Neural crest cell (in vitro differentiated cells): ENCODE measurements at regions not wholly inside any gene's neighbourhood (a gene's known extent, or its start where the extent isn't known, plus 50 kb on each side); places are given as distances from the start of the nearest gene placed in this dataset.
"Not testable (repeated sequence)": the region's sequence is repeated elsewhere in the genome, so short reads cannot be mapped to it uniquely, and the experiment has no call there.

Experiments used
- DNase-seq: peaks from one replicate; pipeline ENCODE4 v3.0.0; 2021; ENCODE audit warnings: low read depth, mixed read lengths, low spot score
- H3K27ac Mint-ChIP-seq: one replicate; pipeline ENCODE4 v1.8.0; 2021; ENCODE audit warnings: mild to moderate bottlenecking, mixed read lengths; ENCODE audit not compliant: unreplicated experiment
- H3K27me3 Mint-ChIP-seq: 2 replicates; pipeline ENCODE4 v1.8.0; 2021; ENCODE audit warnings: low read depth, mild to moderate bottlenecking, mixed read lengths
- H3K36me3 Mint-ChIP-seq: 2 replicates; pipeline ENCODE4 v1.8.0; 2021; ENCODE audit warnings: low read depth, mild to moderate bottlenecking, mixed read lengths
- H3K4me1 Mint-ChIP-seq: 2 replicates; pipeline ENCODE4 v1.8.0; 2021; ENCODE audit warnings: mixed read lengths
- H3K4me3 Mint-ChIP-seq: one replicate; pipeline ENCODE4 v1.8.0; 2021; ENCODE audit warnings: mild to moderate bottlenecking, mixed read lengths
- H3K9me3 Mint-ChIP-seq: 2 replicates; pipeline ENCODE4 v1.8.0; 2021; ENCODE audit warnings: mixed read lengths
- CTCF ChIP-seq: fragments of 200-600 bp; sonication (generic); conservative IDR thresholded peaks from 2 replicates; pipeline ENCODE4 v1.5.0; 2021; ENCODE audit warnings: antibody characterized with exemption, mild to moderate bottlenecking

DNA sequence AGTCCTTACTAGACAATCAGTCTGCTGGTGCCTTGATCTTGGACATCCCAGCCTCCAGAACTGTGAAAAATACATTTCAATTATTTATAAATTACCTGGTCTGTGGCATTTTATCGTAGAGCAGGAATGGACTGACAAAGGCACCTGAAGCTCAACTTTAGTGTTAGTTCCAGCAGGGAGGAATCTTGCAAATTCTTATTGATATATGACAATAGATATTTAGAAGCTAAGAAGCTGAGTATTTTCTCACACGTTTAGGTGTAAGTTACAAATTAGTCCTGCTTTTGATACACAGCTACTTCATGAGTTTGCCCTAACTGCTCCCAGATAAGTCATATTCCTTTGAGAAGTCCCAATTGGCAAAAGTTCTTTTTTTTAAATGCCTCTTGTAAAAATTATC, 138.0 kb upstream of the ZNF217 start:
- no peak overlapping the region for H3K4me3 Mint-ChIP-seq
- no peak for TF ChIP-seq CTCF
- peaks cover 30% of the 10 kb centered on the region for H3K4me1 Mint-ChIP-seq
- no peak overlapping the region for H3K27ac Mint-ChIP-seq
- DNase-seq: no peak
- no peaks in the 10 kb centered on the region for H3K9me3 Mint-ChIP-seq
- no peaks in the 10 kb centered on the region for H3K36me3 Mint-ChIP-seq
- H3K27me3 Mint-ChIP-seq: no peaks in the 10 kb centered on the region

DNA sequence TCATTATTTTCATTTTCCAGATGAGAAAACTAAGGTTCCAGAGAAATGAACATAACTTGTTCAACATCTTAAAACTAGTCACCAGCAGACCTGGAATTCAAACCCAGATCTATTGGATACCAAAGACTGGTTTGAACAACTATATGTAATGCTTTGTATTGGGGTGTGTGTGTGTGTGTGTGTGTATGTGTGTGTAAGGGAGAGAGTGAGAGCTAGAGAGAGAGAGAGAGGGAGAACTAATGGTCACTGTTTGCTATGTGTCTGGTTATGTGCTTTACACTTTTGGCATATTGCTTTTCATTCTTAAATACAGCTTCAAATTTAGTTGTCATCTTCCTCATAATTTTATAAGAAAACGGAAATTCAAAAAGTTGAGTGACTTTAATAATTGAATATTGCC, 134.7 kb upstream of the ZNF217 start:
- no peaks in the 10 kb centered on the region for H3K36me3 Mint-ChIP-seq
- no peak for TF ChIP-seq CTCF
- no peak overlapping the region for H3K27ac Mint-ChIP-seq
- H3K4me3 Mint-ChIP-seq: no peak overlapping the region
- peaks cover 5% of the 10 kb centered on the region for H3K4me1 Mint-ChIP-seq
- H3K27me3 Mint-ChIP-seq: no peaks in the 10 kb centered on the region
- DNase-seq: no peak
- H3K9me3 Mint-ChIP-seq: no peaks in the 10 kb centered on the region

- DNase-seq, H3K4me1 Mint-ChIP-seq, H3K9me3 Mint-ChIP-seq, H3K27me3 Mint-ChIP-seq, H3K36me3 Mint-ChIP-seq, H3K27ac Mint-ChIP-seq, H3K4me3 Mint-ChIP-seq: not testable (repeated sequence)
Measured at GRCh38 chr20:53727239-53727638, 133.6 kb upstream of the ZNF217 start.

GRCh38 chr20:53725575-53725970, 131.9 kb upstream of the ZNF217 start:
- no peak for DNase-seq
- H3K27me3 Mint-ChIP-seq: no peaks in the 10 kb centered on the region
- no peak overlapping the region for H3K27ac Mint-ChIP-seq
- H3K4me1 Mint-ChIP-seq: peaks cover 7% of the 10 kb centered on the region
- TF ChIP-seq CTCF: no peak
- H3K36me3 Mint-ChIP-seq: no peaks in the 10 kb centered on the region
- H3K4me3 Mint-ChIP-seq: no peak overlapping the region
- no peaks in the 10 kb centered on the region for H3K9me3 Mint-ChIP-seq

DNA sequence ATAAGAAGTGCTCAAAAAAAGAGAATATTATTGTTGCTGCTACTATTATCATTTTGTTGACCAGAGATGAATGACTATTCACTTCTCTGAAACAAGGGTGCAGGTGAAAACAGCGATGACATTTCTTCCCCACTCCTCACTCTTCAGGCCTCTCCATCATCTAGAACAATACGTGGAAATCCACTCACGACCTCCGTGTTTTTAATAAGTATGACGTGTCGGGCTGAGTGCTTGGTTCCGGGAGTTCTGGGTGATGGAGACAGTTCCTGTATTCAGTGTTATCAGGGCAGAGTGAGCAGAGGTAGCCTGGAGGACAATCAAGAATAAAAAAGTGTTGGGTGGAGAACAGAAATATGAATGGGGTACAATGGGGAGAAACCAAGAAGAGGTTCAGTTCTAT, 130.0 kb upstream of the ZNF217 start:
- peaks cover 4% of the 10 kb centered on the region for H3K4me1 Mint-ChIP-seq
- no peak for DNase-seq

DNA sequence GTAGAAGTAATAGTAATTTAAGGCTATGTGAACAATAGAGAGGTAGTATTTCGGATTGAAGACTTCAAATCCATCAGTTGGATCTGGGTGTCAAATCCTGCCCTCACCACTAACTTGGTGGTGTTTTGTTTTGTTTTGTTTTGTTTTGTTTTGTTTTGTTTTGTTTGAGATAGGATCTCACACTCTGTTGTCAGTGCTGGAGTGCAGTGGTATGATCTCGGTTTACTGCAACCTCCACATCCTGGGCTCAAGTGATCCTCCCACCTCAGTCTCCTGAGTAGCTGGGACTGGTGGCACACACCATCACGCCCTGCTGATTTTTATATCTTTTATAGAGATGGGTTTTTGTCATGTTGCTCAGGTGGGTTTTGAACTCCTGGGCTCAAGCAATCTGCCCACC, 129.4 kb upstream of the ZNF217 start:
- H3K27me3 Mint-ChIP-seq: no peaks in the 10 kb centered on the region
- H3K9me3 Mint-ChIP-seq: no peaks in the 10 kb centered on the region
- H3K36me3 Mint-ChIP-seq: no peaks in the 10 kb centered on the region
- H3K4me3 Mint-ChIP-seq: no peak overlapping the region
- no peak overlapping the region for H3K27ac Mint-ChIP-seq
- no peak for TF ChIP-seq CTCF
- peaks cover 4% of the 10 kb centered on the region for H3K4me1 Mint-ChIP-seq
- no peak for DNase-seq

More for the DNA sequence above, 130.0 kb upstream of the ZNF217 start:
- Mint-ChIP-seq H3K27ac (no peak overlapping the region), H3K4me3 (no peak overlapping the region), H3K9me3 (no peaks in the 10 kb centered on the region), H3K36me3 (no peaks in the 10 kb centered on the region), H3K27me3 (no peaks in the 10 kb centered on the region)
- no peak for TF ChIP-seq CTCF
